Esophagus (tissue), 2 donors: ENCODE measurements at regions not wholly inside any gene's neighbourhood (a gene's known extent, or its start where the extent isn't known, plus 50 kb on each side); places are given as distances from the start of the nearest gene placed in this dataset.
"Not testable (repeated sequence)": the region's sequence is repeated elsewhere in the genome, so short reads cannot be mapped to it uniquely, and the experiment has no call there.

Experiments used
- H3K27ac ChIP-seq, 2 donors: one replicate each; pipeline ENCODE4 v1.5.1; 2013; ENCODE audit warnings: low read depth in 2 of 2, mild to moderate bottlenecking in 2 of 2, inconsistent platforms in 1 of 2, low read length in 1 of 2, moderate library complexity in 1 of 2
- H3K27me3 ChIP-seq, 2 donors: one replicate each; pipeline ENCODE4 v1.6.1; 2013; ENCODE audit warnings: low read length in 2 of 2, control low read depth in 1 of 2, mild to moderate bottlenecking in 1 of 2; ENCODE audit not compliant: insufficient read depth in 2 of 2, control insufficient read depth in 1 of 2
- H3K36me3 ChIP-seq, 2 donors: one replicate each; pipeline ENCODE4 v1.6.1; 2013; ENCODE audit warnings: low read length in 1 of 2; ENCODE audit not compliant: control insufficient read depth in 2 of 2, insufficient read depth in 2 of 2
- H3K4me1 ChIP-seq, 2 donors: one replicate each; pipeline ENCODE4 v1.6.1; 2013; ENCODE audit warnings: low read length in 1 of 2; ENCODE audit not compliant: control insufficient read depth in 2 of 2, insufficient read depth in 2 of 2
- H3K4me3 ChIP-seq, 2 donors: one replicate each; pipeline ENCODE4 v1.5.1; 2013; ENCODE audit warnings: low read length in 2 of 2, mild to moderate bottlenecking in 2 of 2, low read depth in 1 of 2, moderate library complexity in 1 of 2
- H3K9me3 ChIP-seq, 2 donors: one replicate each; pipeline ENCODE4 v1.6.1; 2013; ENCODE audit warnings: mild to moderate bottlenecking in 2 of 2, low read depth in 1 of 2, low read length in 1 of 2, moderate library complexity in 1 of 2; ENCODE audit not compliant: control insufficient read depth in 2 of 2, insufficient read depth in 1 of 2
- WGBS, 2 donors: extraction: QIAGEN DNeasy Blood & Tissue Kit; methylation state at CpG; one replicate each; pipeline ENCODE4 v1.1.7; 2013; 5-methylcytosine and 5-hydroxymethylcytosine counted together
- donor health status: healthy with polysubstance abuse.
- donor health status: Bipolar disorder and iron deficiency.

- Histone ChIP-seq H3K4me3 (no peak overlapping the region), H3K27ac (no peak overlapping the region), H3K9me3 (no peaks in the 10 kb centered on the region), H3K27me3 (no peaks in the 10 kb centered on the region), H3K4me1 (no peaks in the 10 kb centered on the region), H3K36me3 (no peaks in the 10 kb centered on the region)
- 79 to 83% methylated on average over 4 of the region's 4 CpGs for WGBS, 2 donors
Measured at GRCh38 chr10:53358536-53358935, 586.0 kb upstream of the MBL2 start.

- H3K4me3 ChIP-seq, result no peak overlapping the region
- no peak overlapping the region for H3K27ac ChIP-seq
- no peaks in the 10 kb centered on the region for H3K27me3 ChIP-seq
- no peaks in the 10 kb centered on the region for H3K36me3 ChIP-seq
- no peaks in the 10 kb centered on the region for H3K4me1 ChIP-seq
- no peaks in the 10 kb centered on the region for H3K9me3 ChIP-seq
Measured at GRCh38 chr10:53357587-53357986, 585.0 kb upstream of the MBL2 start.

GRCh38 chr10:53356616-53357349 lies 584.2 kb upstream of the MBL2 start:
- WGBS, 2 donors, result 52 to 60% methylated on average over 3 of the region's 3 CpGs
- Histone ChIP-seq H3K27me3 (no peaks in the 10 kb centered on the region), H3K4me3 (no peak overlapping the region), H3K9me3 (no peaks in the 10 kb centered on the region), H3K27ac (no peak overlapping the region), H3K36me3 (no peaks in the 10 kb centered on the region), H3K4me1 (no peaks in the 10 kb centered on the region)

- H3K9me3 ChIP-seq, H3K4me3 ChIP-seq, H3K27me3 ChIP-seq, H3K36me3 ChIP-seq, H3K4me1 ChIP-seq, H3K27ac ChIP-seq: not testable (repeated sequence)
- 81 to 82% methylated on average over 7 of the region's 7 CpGs for WGBS, 2 donors
Measured at GRCh38 chr10:53342531-53342930, 569.9 kb upstream of the MBL2 start.

GRCh38 chr10:53338199-53338598 lies 565.6 kb upstream of the MBL2 start:
- not testable (repeated sequence) for H3K4me3 ChIP-seq, H3K27ac ChIP-seq, H3K27me3 ChIP-seq, H3K36me3 ChIP-seq, H3K4me1 ChIP-seq, H3K9me3 ChIP-seq
- WGBS, 2 donors, result 55 to 74% methylated on average over 2 of the region's 2 CpGs

GRCh38 chr10:53335803-53336422 lies 563.3 kb upstream of the MBL2 start:
- 90 to 94% methylated on average over 6 of the region's 6 CpGs for WGBS, 2 donors
- not testable (repeated sequence) for H3K4me3 ChIP-seq, H3K4me1 ChIP-seq

GRCh38 chr10:53331460-53331859 lies 558.9 kb upstream of the MBL2 start:
- Histone ChIP-seq H3K36me3 (no peaks in the 10 kb centered on the region), H3K27ac (no peak overlapping the region)

More at GRCh38 chr10:53335803-53336422, 563.3 kb upstream of the MBL2 start:
- H3K27ac ChIP-seq, H3K27me3 ChIP-seq, H3K9me3 ChIP-seq, H3K36me3 ChIP-seq: not testable (repeated sequence)

GRCh38 chr10:53326401-53327305 lies 554.1 kb upstream of the MBL2 start:
- 57 to 63% methylated on average over 8 of the region's 10 CpGs for WGBS, 2 donors
- not testable (repeated sequence) for H3K27me3 ChIP-seq

More at GRCh38 chr10:53331460-53331859, 558.9 kb upstream of the MBL2 start:
- Histone ChIP-seq H3K27me3 (no peaks in the 10 kb centered on the region), H3K4me3 (no peak overlapping the region), H3K9me3 (peaks cover 0 to 2% of the 10 kb centered on the region in 2 donors), H3K4me1 (no peaks in the 10 kb centered on the region)

GRCh38 chr10:53325066-53325465 lies 552.5 kb upstream of the MBL2 start:
- no peaks in the 10 kb centered on the region for H3K4me1 ChIP-seq
- H3K27ac ChIP-seq, result no peak overlapping the region
- H3K9me3 ChIP-seq, result no peaks in the 10 kb centered on the region
- H3K27me3 ChIP-seq, result no peaks in the 10 kb centered on the region
- no peak overlapping the region for H3K4me3 ChIP-seq
- no peaks in the 10 kb centered on the region for H3K36me3 ChIP-seq
- WGBS, 2 donors, result 93% methylated on average over 5 of the region's 5 CpGs

More at GRCh38 chr10:53326401-53327305, 554.1 kb upstream of the MBL2 start:
- H3K27ac ChIP-seq, H3K36me3 ChIP-seq, H3K4me1 ChIP-seq, H3K4me3 ChIP-seq, H3K9me3 ChIP-seq: not testable (repeated sequence)
